Adrenal gland (tissue), 9 donors: ENCODE measurements at regions not wholly inside any gene's neighbourhood (a gene's known extent, or its start where the extent isn't known, plus 50 kb on each side); places are given as distances from the start of the nearest gene placed in this dataset.

ENCODE experiments used
- DNase-seq, 7 donors: peaks; one replicate each; pipeline ENCODE4 v3.0.0-alpha.2; 2019 to 2020
- H3K27ac ChIP-seq, 5 donors: fragments of 200-600 bp; sonication (generic) in 4 of 5; 1 replicate in 3 of 5; 2 replicates in 2 of 5; pipeline versions ENCODE4 v1.5.1 to v1.8.0; 2016 to 2020; ENCODE audit warnings: mild to moderate bottlenecking in 1 of 5
- H3K27me3 ChIP-seq: fragments of 200-600 bp; 2 replicates; pipeline ENCODE4 v1.8.0; 2021
- H3K36me3 ChIP-seq, 2 donors: fragments of 200-600 bp; replicated peaks in 1 of 2; 1 replicate in 1 of 2; 2 replicates in 1 of 2; pipeline versions ENCODE4 v1.5.1 to v1.8.0; 2018 to 2022
- H3K4me1 ChIP-seq, 2 donors: fragments of 200-600 bp; replicated peaks in 1 of 2; 1 replicate in 1 of 2; 2 replicates in 1 of 2; pipeline versions ENCODE4 v1.5.1 to v1.8.0; 2018 to 2021
- H3K4me3 ChIP-seq, 4 donors: fragments of 200-600 bp; sonication (generic) in 3 of 4; one replicate each; pipeline ENCODE4 v1.5.1; 2016 to 2018
- H3K9me3 ChIP-seq, 3 donors: fragments of 200-600 bp; sonication (generic) in 1 of 3; replicated peaks in 1 of 3; 1 replicate in 2 of 3; 2 replicates in 1 of 3; pipeline versions ENCODE4 v1.5.1 to v1.8.0; 2016 to 2021
- CTCF ChIP-seq, 6 experiments: fragments of 450-650 bp in 4 of 6; fragments of 200-600 bp in 2 of 6; sonication (generic) in 1 of 6; IDR thresholded peaks; 1 replicate in 5 of 6; 2 replicates in 1 of 6; pipeline versions ENCODE4 v1.5.1 to v1.8.0; 2016 to 2021; ENCODE audit warnings: antibody characterized with exemption in 6 of 6, mild to moderate bottlenecking in 2 of 6, moderate library complexity in 1 of 6
- POLR2A ChIP-seq, 2 donors: fragments of 450-650 bp; IDR thresholded peaks; one replicate each; pipeline ENCODE4 v1.6.1; 2017; ENCODE audit warnings: antibody characterized with exemption in 2 of 2, mild to moderate bottlenecking in 2 of 2, moderate library complexity in 1 of 2
- WGBS, 4 donors: extraction: QIAGEN DNeasy Blood & Tissue Kit in 2 of 4; methylation state at CpG; one replicate each; pipeline versions ENCODE4 v1.1.5 to v1.1.7; 2013 to 2017; 5-methylcytosine and 5-hydroxymethylcytosine counted together
- intact Hi-C, 2 donors: fragments of 100-400 bp; cut with DNase I; formaldehyde crosslinking; loops; one replicate each; pipeline versions ENCODE4 v1.14.1 to v1.15.0; 2022 to 2023
- donor health status: healthy with polysubstance abuse.
- donor health status: Bipolar disorder and iron deficiency.
- donor health status: DM: yes; HTN: yes; CAD: no.
- donor health status: DM: no; HTN: no; CAD: no.
- donor health status: DM: no; HTN: no; CAD: no.

DNA sequence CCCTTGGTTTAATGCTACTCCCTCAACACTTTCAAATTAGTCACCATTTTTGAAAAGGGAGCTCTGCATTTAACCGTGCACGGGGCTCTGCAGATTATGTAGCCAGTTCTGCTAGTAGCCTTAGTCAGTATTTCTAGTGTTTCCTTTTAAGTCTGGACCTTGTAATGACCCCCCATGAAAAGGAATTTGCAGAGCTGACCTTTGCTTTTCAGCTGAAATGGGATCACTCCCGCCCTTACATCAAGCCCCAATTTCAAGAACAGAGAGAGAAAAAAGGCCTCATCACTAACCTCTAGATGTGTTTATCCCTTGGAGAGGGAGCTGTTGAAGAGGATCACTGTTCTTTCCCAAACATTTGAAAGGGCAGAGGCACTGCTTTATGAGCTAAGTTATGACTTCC lies 490.7 kb upstream of the BTBD3 start:
- no peak for DNase-seq
- TF ChIP-seq POLR2A (IDR thresholded peaks at IDR 0.05) (no peak), CTCF (IDR thresholded peaks at IDR 0.05) (no peak)
- no peaks in the 10 kb centered on the region for H3K27me3 ChIP-seq
- no peak overlapping the region for H3K4me3 ChIP-seq
- H3K4me1 ChIP-seq = no peaks in the 10 kb centered on the region
- H3K36me3 ChIP-seq = no peaks in the 10 kb centered on the region
- H3K9me3 ChIP-seq = no peaks in the 10 kb centered on the region
- intact Hi-C loops = no loop called here
- 55 to 67% (median 60%) methylated on average over 3 of the region's 3 CpGs for WGBS, 4 donors
- H3K27ac ChIP-seq = no peak overlapping the region

GRCh38 chr20:11429168-11429567 lies 488.5 kb upstream of the BTBD3 start:
- Histone ChIP-seq H3K36me3 (no peaks in the 10 kb centered on the region), H3K27ac (no peak overlapping the region), H3K27me3 (no peaks in the 10 kb centered on the region), H3K9me3 (no peaks in the 10 kb centered on the region), H3K4me3 (no peak overlapping the region), H3K4me1 (no peaks in the 10 kb centered on the region)
- intact Hi-C loops = no loop called here
- no peak for DNase-seq
- WGBS, 4 donors = 49 to 68% (median 54%) methylated on average over 2 of the region's 2 CpGs
- TF ChIP-seq POLR2A (IDR thresholded peaks at IDR 0.05) = no peak
- TF ChIP-seq CTCF (IDR thresholded peaks at IDR 0.05) = no peak

GRCh38 chr20:11429889-11430519 lies 487.7 kb upstream of the BTBD3 start:
- no peaks in the 10 kb centered on the region for H3K9me3 ChIP-seq
- 49 to 65% (median 61%) methylated on average over 5 of the region's 5 CpGs for WGBS, 4 donors
- H3K27me3 ChIP-seq = no peaks in the 10 kb centered on the region
- no peaks in the 10 kb centered on the region for H3K4me1 ChIP-seq
- no peak overlapping the region for H3K27ac ChIP-seq
- no peak for DNase-seq
- intact Hi-C loops = no loop called here
- no peaks in the 10 kb centered on the region for H3K36me3 ChIP-seq
- no peak for TF ChIP-seq POLR2A (IDR thresholded peaks at IDR 0.05)
- no peak for TF ChIP-seq CTCF (IDR thresholded peaks at IDR 0.05)
- H3K4me3 ChIP-seq = no peak overlapping the region

- Histone ChIP-seq H3K27ac (no peak overlapping the region), H3K4me3 (no peak overlapping the region), H3K4me1 (no peaks in the 10 kb centered on the region), H3K9me3 (no peaks in the 10 kb centered on the region), H3K36me3 (no peaks in the 10 kb centered on the region), H3K27me3 (no peaks in the 10 kb centered on the region)
- intact Hi-C loops = no loop called here
- TF ChIP-seq POLR2A (IDR thresholded peaks at IDR 0.05) = no peak
- no peak for TF ChIP-seq CTCF (IDR thresholded peaks at IDR 0.05)
- no peak for DNase-seq
- WGBS, 4 donors = 59 to 78% (median 60%) methylated on average over 3 of the region's 3 CpGs
Measured at GRCh38 chr20:11430652-11431051, 487.0 kb upstream of the BTBD3 start.
